ENCODE measurements at regions not wholly inside any gene's neighbourhood (a gene's known extent, or its start where the extent isn't known, plus 50 kb on each side); places are given as distances from the start of the nearest gene placed in this dataset.

DNA sequence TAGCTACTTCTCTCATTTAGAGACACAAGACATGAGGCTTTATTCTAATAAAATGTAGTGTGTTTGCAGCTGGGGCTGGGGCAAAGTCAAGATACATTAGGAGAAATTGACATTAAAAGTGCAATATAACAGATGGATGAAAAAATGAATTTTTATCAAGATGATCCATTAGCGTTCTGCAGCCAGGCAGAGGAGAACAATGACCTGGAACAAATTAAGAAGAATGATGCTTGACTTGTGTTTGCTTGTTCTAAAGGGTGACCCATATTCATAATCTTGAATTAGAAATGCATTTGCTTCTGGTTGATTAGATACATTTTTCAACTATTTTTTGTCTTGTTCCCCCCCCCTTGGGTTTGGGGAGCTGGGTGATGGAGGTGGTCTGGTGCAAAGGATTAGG is 439.5 kb upstream of the BOD1L1 start:
- H3K4me3 ChIP-seq = no peak overlapping the region
- no peak overlapping the region for H3K27ac ChIP-seq

DNA sequence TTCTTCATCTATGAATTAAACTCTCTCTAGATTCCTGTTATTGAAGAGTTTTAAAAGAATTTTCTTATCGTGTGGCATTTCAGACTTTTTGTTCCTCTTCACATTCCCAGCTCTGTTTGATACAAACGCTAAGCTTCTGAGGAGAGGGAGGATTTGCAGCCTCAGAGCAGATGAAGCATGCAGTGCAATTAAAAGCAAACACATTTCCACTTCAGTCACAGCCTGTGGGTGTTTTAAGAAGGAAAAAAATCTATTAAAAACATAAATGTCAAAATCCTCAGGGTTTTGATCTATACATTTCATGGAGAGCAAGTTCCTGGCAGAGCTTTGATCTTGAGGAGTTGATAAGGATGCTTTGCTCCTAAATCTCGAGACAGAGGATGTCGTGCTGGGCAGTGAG is 442.4 kb upstream of the BOD1L1 start:
- no peak overlapping the region for H3K4me3 ChIP-seq
- no peak overlapping the region for H3K27ac ChIP-seq

DNA sequence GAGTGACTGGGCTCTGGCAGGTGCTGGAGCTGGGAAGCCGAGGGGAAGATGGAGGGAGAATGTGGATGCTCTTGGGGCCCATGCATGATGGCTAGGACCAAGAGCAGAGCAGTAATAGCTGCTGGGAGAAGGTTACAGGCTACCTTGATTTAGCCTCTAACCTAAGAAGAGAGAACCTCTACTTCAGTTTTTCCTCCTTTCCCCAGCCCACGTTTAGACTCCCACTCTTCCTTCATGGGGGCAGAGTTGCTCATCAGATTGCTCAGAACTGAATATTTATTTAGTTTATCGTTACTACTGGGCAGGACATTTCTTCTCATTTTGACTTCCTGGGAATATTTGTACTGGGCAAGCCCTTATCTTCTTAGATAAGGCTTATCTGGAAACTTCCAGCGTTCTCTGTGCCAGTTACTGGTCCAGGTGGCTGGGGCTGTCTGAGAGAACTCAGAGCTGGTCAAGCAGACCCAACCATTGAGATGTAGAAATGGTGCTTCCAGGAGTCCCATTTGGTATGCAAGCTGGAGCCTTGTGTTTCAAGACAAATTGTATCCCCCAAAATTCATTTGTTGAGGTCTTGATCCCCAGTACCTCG is 442.9 kb upstream of the BOD1L1 start:
- no peak overlapping the region for H3K4me3 ChIP-seq
- H3K27ac ChIP-seq = no peak overlapping the region

DNA sequence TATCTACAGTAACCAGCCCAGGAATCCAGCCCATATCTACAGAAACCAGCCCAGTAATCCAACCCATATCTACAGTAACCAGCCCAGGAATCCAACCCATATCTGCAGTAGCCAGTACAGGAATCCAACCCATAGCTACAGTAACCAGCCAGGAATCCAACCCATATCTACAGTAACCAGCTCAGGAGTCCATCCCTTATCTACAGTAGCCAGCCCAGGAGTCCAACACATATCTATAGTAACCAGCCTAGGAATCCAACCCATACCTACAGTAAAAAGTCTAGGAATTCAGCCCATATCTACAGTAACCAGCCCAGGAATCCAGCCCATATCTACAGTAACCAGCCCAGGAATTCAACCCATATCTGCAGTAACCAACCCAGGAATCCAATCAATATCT is 445.0 kb upstream of the BOD1L1 start:
- Histone ChIP-seq H3K27ac (no peak overlapping the region), H3K4me3 (no peak overlapping the region)

DNA sequence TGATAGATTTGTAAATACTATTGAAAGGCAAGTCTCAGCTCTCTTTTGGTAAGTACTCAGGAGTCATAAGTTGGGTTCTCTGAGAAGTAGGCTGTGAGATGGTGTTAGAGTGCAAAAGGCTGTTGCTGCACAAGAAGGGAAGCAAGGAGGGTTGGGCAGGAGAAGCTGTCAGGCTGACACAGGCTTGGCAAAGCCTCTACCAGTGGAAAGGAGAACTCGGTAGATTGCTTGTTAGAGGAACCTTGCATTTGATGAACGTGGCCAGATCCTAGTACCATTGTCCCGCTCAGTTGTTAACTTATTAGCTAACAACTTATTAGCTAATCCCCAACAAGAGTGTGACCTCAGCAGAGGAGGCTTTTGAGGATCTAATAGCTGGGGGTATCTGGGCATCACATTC is 449.3 kb upstream of the BOD1L1 start:
- H3K27ac ChIP-seq = no peak overlapping the region
- H3K4me3 ChIP-seq = no peak overlapping the region

DNA sequence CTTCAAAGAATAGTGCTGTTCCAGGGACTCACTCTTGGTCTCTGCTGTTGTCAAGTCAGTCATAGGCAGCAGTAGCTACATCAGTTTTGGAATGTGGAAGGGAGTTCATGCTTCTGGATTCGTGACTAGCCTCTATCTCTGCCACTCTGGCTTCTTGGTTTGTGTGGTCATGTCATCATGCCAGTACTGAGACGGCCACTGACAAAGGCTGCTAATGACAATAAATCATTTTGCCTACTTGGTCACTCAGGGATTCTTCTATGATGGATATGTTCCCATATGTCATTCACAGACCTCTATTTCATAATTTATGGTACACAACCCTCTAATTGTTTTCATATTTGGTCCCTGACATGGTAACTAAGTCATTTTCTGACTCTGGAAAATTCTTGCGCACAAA is 450.8 kb upstream of the BOD1L1 start:
- Histone ChIP-seq H3K27ac (no peak overlapping the region), H3K4me3 (no peak overlapping the region)

DNA sequence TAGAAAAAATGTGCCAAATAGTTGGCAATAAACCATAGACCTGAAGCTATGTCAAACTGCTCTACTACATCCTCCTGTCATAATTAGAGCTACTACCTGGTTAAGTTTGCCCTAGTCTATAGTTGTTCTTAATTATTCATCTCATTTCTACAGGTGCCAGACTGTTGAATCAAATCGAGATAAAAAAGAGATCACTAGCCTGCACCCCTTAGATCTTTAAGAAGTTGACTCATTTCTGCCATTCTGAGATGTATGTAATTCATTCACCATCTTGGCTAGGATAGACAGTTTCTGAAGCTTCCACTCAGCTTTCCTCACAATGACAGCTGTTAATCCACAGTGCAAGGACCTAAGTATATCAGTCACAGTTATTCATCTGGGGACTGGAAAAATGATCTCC is 452.1 kb upstream of the BOD1L1 start:
- H3K4me3 ChIP-seq = no peak overlapping the region
- no peak overlapping the region for H3K27ac ChIP-seq

DNA sequence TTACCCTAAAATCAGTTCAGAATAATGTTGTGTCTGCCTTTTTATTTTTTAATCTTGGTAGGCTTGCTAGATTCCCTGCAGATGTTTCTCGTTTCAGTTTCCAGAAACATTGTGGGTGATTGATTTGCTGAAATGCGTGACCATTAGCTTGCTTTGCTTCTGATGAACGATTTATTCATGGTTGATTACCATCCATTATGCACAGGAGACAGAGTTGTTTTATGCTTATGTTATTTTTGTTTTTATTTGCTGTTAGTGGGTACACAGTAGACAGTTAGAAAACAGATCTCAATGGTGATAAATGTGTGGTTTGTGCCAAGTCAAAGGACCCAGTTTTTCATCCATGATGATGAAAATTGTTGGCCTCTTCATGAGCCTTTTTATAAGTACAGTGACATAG is 455.6 kb upstream of the BOD1L1 start:
- Histone ChIP-seq H3K4me3 (no peak overlapping the region), H3K27ac (no peak overlapping the region)

DNA sequence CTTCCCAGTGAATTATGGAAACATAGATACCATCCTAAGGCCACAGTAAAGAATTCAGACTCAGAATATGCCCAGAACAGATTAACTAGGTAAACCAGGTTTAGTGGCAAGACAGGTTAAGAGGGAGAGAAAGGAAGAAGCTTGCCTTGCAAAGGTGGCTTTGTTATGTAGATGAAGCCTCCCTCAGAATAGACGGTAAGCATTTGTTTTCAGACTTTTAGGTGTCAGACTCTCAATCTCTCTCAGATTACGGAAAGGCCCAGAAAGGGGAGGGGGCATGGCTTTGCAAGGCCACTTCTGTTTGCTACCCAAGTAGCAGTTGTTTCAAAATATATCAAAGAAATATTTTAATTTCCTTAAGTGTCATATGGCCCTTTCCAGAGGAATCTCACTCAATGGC is 457.1 kb upstream of the BOD1L1 start:
- no peak overlapping the region for H3K4me3 ChIP-seq
- H3K27ac ChIP-seq = no peak overlapping the region

DNA sequence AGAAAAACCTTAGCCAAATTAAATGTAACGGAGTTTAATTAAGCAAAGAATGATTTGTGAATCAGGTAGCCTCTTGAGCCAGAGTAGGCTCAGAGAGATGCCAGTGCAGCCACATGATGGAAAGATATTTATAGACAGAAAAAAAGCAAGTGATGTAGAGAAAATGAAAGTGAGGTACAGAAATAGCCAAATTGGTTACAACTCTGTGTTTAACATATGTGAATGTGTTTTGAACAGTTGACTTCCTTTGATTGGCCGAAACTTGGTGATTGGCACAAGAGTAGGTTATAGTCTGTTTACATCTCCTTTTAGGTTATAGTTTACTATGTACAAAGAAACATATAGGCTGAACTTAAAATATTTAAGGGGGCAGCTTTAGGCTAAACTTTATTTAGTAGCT is 459.9 kb upstream of the BOD1L1 start:
- Histone ChIP-seq H3K4me3 (no peak overlapping the region), H3K27ac (no peak overlapping the region)

DNA sequence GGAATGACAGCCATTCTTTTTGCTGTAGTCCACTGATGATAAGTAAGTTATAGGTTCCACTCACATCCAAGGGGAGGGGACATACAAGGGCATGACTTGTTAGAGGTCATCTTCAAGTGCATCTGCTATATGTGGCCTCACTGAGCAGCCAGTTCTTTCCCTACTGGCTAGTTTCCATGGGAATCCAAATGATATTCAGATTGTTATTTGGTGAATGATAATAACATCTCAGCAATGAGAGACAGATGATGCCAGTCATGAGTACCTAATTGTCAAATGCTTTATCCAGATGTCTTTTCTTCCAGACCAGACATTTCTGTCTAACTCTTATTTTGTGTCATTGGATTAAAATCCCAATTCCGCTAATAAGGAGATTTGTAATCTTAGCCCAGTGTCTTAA is 460.4 kb upstream of the BOD1L1 start:
- Histone ChIP-seq H3K27ac (no peak overlapping the region), H3K4me3 (no peak overlapping the region)

DNA sequence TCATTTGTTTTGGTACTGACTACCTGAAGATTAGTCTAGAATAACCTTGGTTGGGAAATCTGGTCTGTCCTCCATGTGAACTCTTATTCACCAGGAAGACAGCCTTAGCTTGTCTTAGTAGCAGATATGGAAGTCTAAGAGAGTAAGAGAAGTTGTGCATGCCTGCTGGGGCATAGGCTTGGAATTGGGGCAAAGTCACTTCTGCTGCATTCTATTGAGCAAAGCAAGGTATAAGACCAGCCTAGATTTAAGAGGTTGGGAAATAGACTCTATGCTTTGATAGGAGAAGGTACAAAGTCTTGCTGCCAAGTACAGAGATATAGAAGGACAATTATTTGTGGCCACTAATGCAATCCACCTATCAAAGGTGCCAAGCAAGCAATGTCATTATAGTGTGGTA is 464.0 kb upstream of the BOD1L1 start:
- Histone ChIP-seq H3K27ac (no peak overlapping the region), H3K4me3 (no peak overlapping the region)

DNA sequence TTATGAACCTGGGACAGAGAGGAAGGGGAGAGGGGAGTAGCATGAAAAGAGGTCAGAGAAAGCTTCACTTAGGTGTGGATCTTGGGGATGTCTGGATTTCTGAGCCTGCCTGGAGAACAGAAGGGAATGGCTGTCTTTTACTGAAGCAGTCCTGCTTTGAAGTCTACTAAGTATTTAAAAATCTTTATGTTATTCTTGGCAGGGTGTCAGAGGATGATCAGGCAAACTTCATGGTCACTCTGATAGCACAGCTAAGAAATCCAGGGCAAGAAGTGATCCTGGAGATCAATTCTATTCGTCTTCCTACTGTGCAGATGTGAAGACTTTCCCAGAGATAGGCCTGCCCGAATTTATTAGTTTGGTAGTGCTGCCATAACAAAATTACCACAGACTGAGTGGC is 464.4 kb upstream of the BOD1L1 start:
- Histone ChIP-seq H3K4me3 (no peak overlapping the region), H3K27ac (no peak overlapping the region)

DNA sequence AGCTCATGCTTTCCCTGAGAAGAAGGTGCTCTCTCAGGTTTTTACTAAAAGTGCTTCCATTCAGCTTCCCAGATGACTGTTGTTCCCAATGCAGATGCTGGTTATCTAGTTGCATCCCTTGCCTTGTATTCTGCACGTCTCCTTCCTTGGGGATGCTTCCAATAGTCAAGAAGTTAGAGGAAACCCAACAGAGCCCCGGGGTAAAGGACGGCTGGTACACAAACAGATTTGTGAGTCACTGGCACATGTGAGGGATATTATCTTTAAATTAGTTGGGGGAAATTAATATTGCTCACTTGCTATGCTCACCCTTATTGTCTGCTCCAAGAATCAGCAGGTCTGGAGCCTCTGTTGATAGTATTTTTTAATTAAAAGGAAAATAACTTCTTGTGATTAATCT is 465.2 kb upstream of the BOD1L1 start:
- Histone ChIP-seq H3K4me3 (no peak overlapping the region), H3K27ac (no peak overlapping the region)

DNA sequence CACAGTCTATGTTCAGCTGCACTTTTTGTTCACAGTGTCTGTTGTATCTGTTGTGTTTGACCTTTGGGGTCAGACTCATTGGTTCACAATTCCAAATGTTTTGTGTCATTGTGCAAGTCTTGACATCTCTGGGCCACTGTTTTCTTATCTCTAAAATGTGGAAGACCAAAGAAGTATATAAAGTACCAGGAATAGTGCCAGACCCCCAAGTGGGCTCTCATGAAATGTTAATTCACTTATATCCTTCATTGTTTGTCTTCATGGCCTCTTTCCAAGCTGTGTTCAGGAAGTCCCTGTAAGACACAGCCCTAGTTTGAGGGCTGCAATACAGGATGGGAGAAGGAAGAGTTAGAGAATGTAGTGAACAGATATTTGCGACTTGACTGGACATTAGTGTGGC is 468.3 kb upstream of the BOD1L1 start:
- Histone ChIP-seq H3K27ac (no peak overlapping the region), H3K4me3 (no peak overlapping the region)

DNA sequence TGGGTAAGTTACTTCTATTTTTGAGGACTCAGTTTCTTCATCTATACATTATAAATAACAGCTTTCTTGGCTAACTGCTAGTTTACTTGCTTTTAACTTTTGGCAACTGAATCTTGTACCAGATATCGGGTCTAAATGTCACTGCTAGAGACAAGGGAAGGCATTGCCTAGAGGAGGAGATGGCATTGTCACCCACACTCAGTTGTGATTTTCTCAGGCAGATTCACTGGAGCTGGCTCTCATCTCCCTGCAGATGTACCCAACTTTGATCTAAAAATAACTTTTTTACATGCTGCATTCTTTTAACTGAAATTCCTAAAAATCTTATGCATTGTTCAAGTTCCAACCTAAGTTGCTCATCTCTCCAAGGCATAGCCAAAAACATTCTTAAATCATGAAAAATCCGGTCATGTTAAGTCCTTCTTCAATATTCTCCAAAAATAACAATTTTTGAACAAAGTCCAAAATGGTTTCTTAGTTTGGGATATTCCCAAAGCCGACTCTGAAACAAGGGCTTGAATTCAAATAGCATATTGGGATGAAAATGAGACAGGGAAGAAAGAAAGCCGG is 469.0 kb upstream of the BOD1L1 start:
- Histone ChIP-seq H3K4me3 (no peak overlapping the region), H3K27ac (no peak overlapping the region)

DNA sequence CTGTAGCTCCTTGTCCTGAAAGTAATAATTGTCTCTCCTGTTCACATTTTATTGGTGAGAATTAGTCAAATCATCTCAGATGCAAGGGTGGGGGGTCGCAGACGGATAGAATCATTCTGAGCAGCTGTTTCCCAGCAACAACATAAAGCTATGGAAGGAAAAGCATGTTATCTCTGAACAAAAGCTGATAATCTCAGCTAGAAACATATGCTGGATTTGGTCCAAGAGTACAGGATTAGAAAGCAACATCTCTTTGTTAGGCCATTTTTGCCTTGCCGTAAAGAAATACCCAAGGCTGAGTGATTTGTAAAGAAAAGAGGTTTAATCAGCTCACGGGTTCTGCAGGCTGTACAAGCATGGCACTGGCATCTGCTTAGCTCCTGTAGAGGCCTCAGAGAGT is 472.8 kb upstream of the BOD1L1 start:
- Histone ChIP-seq H3K27ac (no peak overlapping the region), H3K4me3 (no peak overlapping the region)

DNA sequence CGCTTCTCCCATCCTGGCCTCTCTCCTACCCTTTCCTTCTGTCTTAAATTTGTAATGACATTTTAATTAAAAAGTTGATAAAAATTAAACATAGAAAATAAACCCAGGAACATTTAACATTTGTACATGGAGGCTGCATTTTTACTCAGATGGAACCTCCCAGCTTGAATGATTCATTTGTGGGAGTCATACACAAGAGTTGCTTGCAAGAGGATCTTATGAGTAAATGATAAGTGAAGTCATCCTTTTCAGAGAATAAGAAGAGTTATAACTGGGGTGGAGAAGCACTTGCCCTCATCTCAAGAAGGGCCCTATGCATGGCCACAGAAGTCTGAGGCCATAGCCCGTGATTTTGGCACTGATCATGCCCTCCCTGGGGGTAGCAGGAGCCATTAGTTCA is 482.9 kb upstream of the BOD1L1 start:
- Histone ChIP-seq H3K27ac (no peak overlapping the region), H3K4me3 (no peak overlapping the region)

DNA sequence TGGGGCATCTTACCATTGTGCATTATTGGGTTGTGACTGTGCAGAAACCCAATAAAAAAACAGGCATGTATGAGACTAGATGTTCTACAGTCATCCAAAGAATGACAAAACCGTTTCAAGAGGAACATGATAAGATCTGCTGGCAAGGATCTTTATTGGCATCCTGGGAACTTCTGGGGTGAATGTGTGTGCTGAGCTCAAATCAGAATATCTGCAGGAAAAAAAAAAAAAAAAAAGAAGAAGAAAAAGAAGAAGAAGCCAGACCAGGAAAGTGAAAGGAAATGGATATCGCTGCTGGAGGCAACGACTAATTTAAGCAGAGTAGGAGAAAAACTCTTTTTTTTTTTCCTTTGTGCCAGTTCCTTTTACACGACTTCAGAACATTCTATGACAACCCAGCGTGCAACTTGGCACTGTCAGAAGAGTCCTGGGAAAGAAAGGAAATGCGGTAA is 484.2 kb upstream of the BOD1L1 start:
- no peak overlapping the region for H3K27ac ChIP-seq
- no peak overlapping the region for H3K4me3 ChIP-seq

DNA sequence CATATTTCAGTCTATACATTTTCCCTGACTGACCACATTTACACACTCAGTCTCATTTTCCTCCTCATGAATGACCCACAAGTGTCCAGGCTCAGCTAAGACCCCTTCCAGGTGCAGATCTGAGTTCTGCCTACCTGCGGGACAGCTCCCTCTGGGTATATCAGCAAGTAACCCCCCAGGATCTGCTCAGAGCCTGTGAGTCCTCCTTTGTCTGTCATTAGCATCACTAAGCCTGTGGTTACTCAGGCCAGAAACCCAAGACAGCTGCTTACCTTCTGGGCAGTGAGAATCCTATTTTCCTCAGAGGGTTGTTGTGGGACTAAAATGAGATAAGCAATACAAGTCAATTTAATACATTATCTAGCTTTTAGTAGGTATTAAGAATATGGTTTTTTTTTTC is 487.6 kb upstream of the BOD1L1 start:
- H3K27ac ChIP-seq = no peak overlapping the region
- H3K4me3 ChIP-seq = no peak overlapping the region

DNA sequence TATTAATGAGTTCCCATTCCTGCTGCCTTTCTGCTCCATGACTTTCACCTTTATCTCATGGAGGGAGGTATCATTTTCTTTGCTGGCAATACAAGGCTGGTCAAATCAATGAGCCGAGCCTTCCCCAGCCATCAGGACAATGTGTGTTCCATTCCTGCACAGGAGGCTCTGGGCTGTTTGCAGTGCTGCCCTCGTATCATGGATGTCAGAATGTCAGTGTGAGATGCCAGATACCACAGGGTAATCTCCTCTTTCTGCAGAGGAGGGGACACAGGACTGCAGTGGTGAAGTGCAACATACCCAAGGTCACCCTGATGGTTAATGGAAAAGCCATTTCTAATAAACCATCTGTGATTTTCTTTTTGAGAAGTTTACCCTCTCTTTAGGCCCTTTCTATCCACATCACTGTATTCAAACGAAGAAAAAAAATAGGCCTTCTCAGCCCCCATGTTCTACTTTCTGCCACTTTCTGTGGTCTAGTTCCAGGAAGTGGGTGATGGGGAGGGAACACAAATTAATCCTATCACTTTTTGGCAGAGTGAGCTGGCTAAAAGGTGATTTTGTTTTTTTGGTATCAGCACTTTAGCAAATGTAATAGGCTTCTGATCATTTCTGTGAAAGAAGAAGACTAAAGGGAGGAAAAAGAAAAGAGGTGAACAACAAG is 490.2 kb upstream of the BOD1L1 start:
- no peak overlapping the region for H3K27ac ChIP-seq

DNA sequence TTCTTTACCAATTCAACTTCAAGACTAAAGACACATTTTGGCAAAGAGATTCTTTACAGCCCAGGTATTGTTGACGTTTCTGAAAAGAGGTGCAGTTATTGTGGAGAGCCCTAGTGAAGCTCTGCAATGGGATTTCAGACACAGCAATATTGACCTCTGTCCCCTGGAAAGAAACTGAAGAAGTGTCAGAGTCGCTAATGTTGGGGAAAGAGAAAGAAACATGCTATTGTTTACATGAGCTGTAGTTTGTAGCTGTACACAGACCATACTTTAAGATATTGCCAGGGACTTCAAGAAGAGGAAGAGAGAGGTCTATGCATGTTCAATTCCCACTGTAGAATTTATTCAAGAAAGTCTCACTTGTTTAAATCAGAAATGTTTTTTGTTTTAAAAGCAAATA is 497.3 kb upstream of the BOD1L1 start:
- no peak overlapping the region for H3K27ac ChIP-seq
- H3K4me3 ChIP-seq = no peak overlapping the region

More for the DNA sequence above, 490.2 kb upstream of the BOD1L1 start:
- no peak overlapping the region for H3K4me3 ChIP-seq

Measured in skin epidermis (tissue), 12 donors.